ENCODE measurements at regions not wholly inside any gene's neighbourhood (a gene's known extent, or its start where the extent isn't known, plus 50 kb on each side); places are given as distances from the start of the nearest gene placed in this dataset.

GRCh38 chr1:184141361-184141880 lies 89.9 kb downstream of the TSEN15 start:
- H3K4me3 ChIP-seq (ENCODE audit: control insufficient read depth, low read depth, low read length) = no peak overlapping the region
- TF ChIP-seq CTCF (IDR thresholded peaks at IDR 0.05; ENCODE audit: control insufficient read depth, insufficient read depth, low read depth, low read length, missing control alignments) = no peak
- no peak for DNase-seq (ENCODE audit: low read depth)

GRCh38 chr1:184143449-184143848 lies 91.9 kb downstream of the TSEN15 start:
- no peak overlapping the region for H3K4me3 ChIP-seq (ENCODE audit: control insufficient read depth, low read depth, low read length)
- no peak for DNase-seq (ENCODE audit: low read depth)
- TF ChIP-seq CTCF (IDR thresholded peaks at IDR 0.05; ENCODE audit: control insufficient read depth, insufficient read depth, low read depth, low read length, missing control alignments) = peak; percentile 14

GRCh38 chr1:184145083-184145482 lies 93.6 kb downstream of the TSEN15 start:
- DNase-seq (ENCODE audit: low read depth) = no peak
- H3K4me3 ChIP-seq (ENCODE audit: control insufficient read depth, low read depth, low read length) = no peak overlapping the region
- no peak for TF ChIP-seq CTCF (IDR thresholded peaks at IDR 0.05; ENCODE audit: control insufficient read depth, insufficient read depth, low read depth, low read length, missing control alignments)

- TF ChIP-seq CTCF (IDR thresholded peaks at IDR 0.05; ENCODE audit: control insufficient read depth, insufficient read depth, low read depth, low read length, missing control alignments) = no peak
- no peak for DNase-seq (ENCODE audit: low read depth)
- H3K4me3 ChIP-seq (ENCODE audit: control insufficient read depth, low read depth, low read length) = no peak overlapping the region
Measured at GRCh38 chr1:184146202-184146601, 94.7 kb downstream of the TSEN15 start.

- TF ChIP-seq CTCF (IDR thresholded peaks at IDR 0.05; ENCODE audit: control insufficient read depth, insufficient read depth, low read depth, low read length, missing control alignments) = no peak
- H3K4me3 ChIP-seq (ENCODE audit: control insufficient read depth, low read depth, low read length) = no peak overlapping the region
- no peak for DNase-seq (ENCODE audit: low read depth)
Measured at GRCh38 chr1:184150776-184151531, 99.4 kb downstream of the TSEN15 start.

- DNase-seq (ENCODE audit: low read depth) = no peak
- H3K4me3 ChIP-seq (ENCODE audit: control insufficient read depth, low read depth, low read length) = peak overlapping the region; percentile 1
- no peak for TF ChIP-seq CTCF (IDR thresholded peaks at IDR 0.05; ENCODE audit: control insufficient read depth, insufficient read depth, low read depth, low read length, missing control alignments)
Measured at GRCh38 chr1:184152434-184152898, 100.9 kb downstream of the TSEN15 start.
